BJ (cell line): ENCODE measurements at regions not wholly inside any gene's neighbourhood (a gene's known extent, or its start where the extent isn't known, plus 50 kb on each side); places are given as distances from the start of the nearest gene placed in this dataset.

Source experiments
- CTCF ChIA-PET: fragments of 350-600 bp; formaldehyde crosslinking; extraction: SDS; loops from one replicate; lab custom pipeline; 2021; ENCODE audit warnings: antibody characterized with exemption, inconsistent platforms; lab: Yijun Ruan, JAX
- POLR2A ChIA-PET: fragments of 300-600 bp; sonication (Branson Sonifier 250); formaldehyde crosslinking; extraction: SDS; loops from one replicate; lab custom pipeline; 2021; ENCODE audit warnings: antibody characterized with exemption; lab: Charles Lee
- DNase-seq: peaks from one replicate; pipeline ENCODE4 v3.0.0-alpha.2; 2011; ENCODE audit warnings: low read depth
- H3K27me3 ChIP-seq: 2 replicates; pipeline ENCODE4 v1.6.0; 2011; ENCODE audit warnings: low read length; ENCODE audit not compliant: control insufficient read depth, insufficient read depth
- H3K36me3 ChIP-seq: 2 replicates; pipeline ENCODE4 v1.5.1; 2011; ENCODE audit warnings: low read length; ENCODE audit not compliant: control insufficient read depth, insufficient read depth
- H3K4me3 ChIP-seq: 2 replicates; pipeline ENCODE4 v1.5.1; 2011; ENCODE audit warnings: low read depth, mild to moderate bottlenecking, control low read depth, low read length
- CTCF ChIP-seq: IDR thresholded peaks from 2 replicates; pipeline ENCODE4 v1.5.1; 2011; ENCODE audit warnings: low read depth, mild to moderate bottlenecking, control low read depth, inconsistent platforms, low read length, moderate library complexity; ENCODE audit not compliant: insufficient read depth

- ChIA-PET CTCF (no interaction called here), POLR2A (interaction anchor here (0.6 kb wide), 1 partner anchor 1114 kb away, joined by 4 read pairs; no protein-coding TSS in a partner anchor)
- Histone ChIP-seq H3K4me3 (no peak overlapping the region), H3K36me3 (no peaks in the 10 kb centered on the region), H3K27me3 (no peaks in the 10 kb centered on the region)
- TF ChIP-seq CTCF, result no peak
- DNase-seq, result no peak
Measured at GRCh38 chr6:146887447-146888077, 288.8 kb downstream of the ADGB start.

GRCh38 chr6:146889303-146889702 is 290.5 kb downstream of the ADGB start:
- CTCF ChIA-PET, result no interaction called here
- Histone ChIP-seq H3K27me3 (no peaks in the 10 kb centered on the region), H3K4me3 (no peak overlapping the region), H3K36me3 (no peaks in the 10 kb centered on the region)
- no peak for DNase-seq
- POLR2A ChIA-PET, result no interaction called here
- TF ChIP-seq CTCF, result no peak

- Histone ChIP-seq H3K36me3 (no peaks in the 10 kb centered on the region), H3K27me3 (no peaks in the 10 kb centered on the region), H3K4me3 (no peak overlapping the region)
- DNase-seq, result no peak
- CTCF ChIA-PET, result no interaction called here
- POLR2A ChIA-PET, result no interaction called here
- no peak for TF ChIP-seq CTCF
Measured at GRCh38 chr6:146890172-146890571, 291.4 kb downstream of the ADGB start.

- CTCF ChIA-PET, result interaction anchor here (0.7 kb wide), 1 partner anchor 311 kb away, joined by 3 read pairs; no protein-coding TSS in a partner anchor
- DNase-seq, result no peak
Measured at GRCh38 chr6:146890644-146891434, 292.1 kb downstream of the ADGB start.

More at GRCh38 chr6:146890644-146891434, 292.1 kb downstream of the ADGB start:
- Histone ChIP-seq H3K36me3 (no peaks in the 10 kb centered on the region), H3K27me3 (no peaks in the 10 kb centered on the region; the same call in 1 of the 2 replicates), H3K4me3 (no peak overlapping the region)
- no peak for TF ChIP-seq CTCF
- POLR2A ChIA-PET, result no interaction called here
